DND-41 (cell line): ENCODE measurements at regions not wholly inside any gene's neighbourhood (a gene's known extent, or its start where the extent isn't known, plus 50 kb on each side); places are given as distances from the start of the nearest gene placed in this dataset.

Source experiments
- ATAC-seq: fragments of 200-7000 bp; cut with Tn5 transposase; 3 replicates; pipeline ENCODE4 v1.9.1; 2021; ENCODE audit warnings: low read depth; ENCODE audit not compliant: insufficient read depth
- DNase-seq: peaks from one replicate; pipeline ENCODE4 v3.0.0-alpha.2; 2020
- H2AFZ ChIP-seq: 2 replicates; pipeline ENCODE4 v1.6.0; 2012; ENCODE audit warnings: low read depth, low read length
- H3K27ac ChIP-seq: 2 replicates; pipeline ENCODE4 v1.5.1; 2012; ENCODE audit warnings: low read length, inconsistent platforms
- H3K27me3 ChIP-seq: fragments of 200-600 bp; sonication (generic); 2 replicates; pipeline ENCODE4 v1.6.0; 2012; ENCODE audit warnings: low read length, mild to moderate bottlenecking, inconsistent platforms; ENCODE audit not compliant: insufficient read depth, poor library complexity
- H3K36me3 ChIP-seq: 2 replicates; pipeline ENCODE4 v1.5.1; 2012; ENCODE audit warnings: low read length, inconsistent platforms; ENCODE audit not compliant: insufficient read depth
- H3K4me1 ChIP-seq: 2 replicates; pipeline ENCODE4 v1.5.1; 2012; ENCODE audit warnings: mild to moderate bottlenecking, low read length; ENCODE audit not compliant: insufficient read depth
- H3K4me2 ChIP-seq: 2 replicates; pipeline ENCODE4 v1.6.0; 2012; ENCODE audit warnings: mild to moderate bottlenecking, moderate library complexity, low read length, inconsistent platforms; ENCODE audit not compliant: insufficient read depth
- H3K4me3 ChIP-seq, 2 experiments: fragments of 200-600 bp in 1 of 2; shearing (Covaris generic) in 1 of 2; 2 replicates each; pipeline ENCODE4 v1.5.1; 2012 to 2016; ENCODE audit warnings: inconsistent platforms in 2 of 2, low read length in 2 of 2, mild to moderate bottlenecking in 2 of 2, low read depth in 1 of 2, moderate library complexity in 1 of 2
- H3K79me2 ChIP-seq: 2 replicates; pipeline ENCODE4 v1.6.0; 2012; ENCODE audit warnings: low read length, inconsistent platforms; ENCODE audit not compliant: insufficient read depth
- H3K9ac ChIP-seq: 2 replicates; pipeline ENCODE4 v1.6.0; 2012; ENCODE audit warnings: low read depth, mild to moderate bottlenecking, inconsistent platforms, low read length, moderate library complexity
- H3K9me3 ChIP-seq: 2 replicates; pipeline ENCODE4 v1.5.1; 2012; ENCODE audit warnings: low read length, moderate library complexity, mild to moderate bottlenecking, inconsistent platforms; ENCODE audit not compliant: insufficient read depth, severe bottlenecking
- H4K20me1 ChIP-seq: 2 replicates; pipeline ENCODE4 v1.6.0; 2012; ENCODE audit warnings: low read length; ENCODE audit not compliant: insufficient read depth
- CTCF ChIP-seq: IDR thresholded peaks from 2 replicates; pipeline ENCODE4 v1.5.1; 2012; ENCODE audit warnings: borderline replicate concordance, low read length, moderate library complexity, mild to moderate bottlenecking; ENCODE audit not compliant: poor library complexity, severe bottlenecking; ENCODE audit errors: extremely low read depth
- EZH2 ChIP-seq: IDR thresholded peaks from 3 replicates; pipeline ENCODE4 v1.6.1; 2012; ENCODE audit warnings: borderline replicate concordance, low read depth, mild to moderate bottlenecking, moderate library complexity, low read length, inconsistent platforms; ENCODE audit not compliant: severe bottlenecking

GRCh38 chr7:15016766-15017165 lies 114.2 kb upstream of the DGKB start:
- Histone ChIP-seq H3K4me2 (no peak overlapping the region), H4K20me1 (no peaks in the 10 kb centered on the region), H3K9me3 (no peaks in the 10 kb centered on the region), H3K4me3 (no peak overlapping the region), H3K4me1 (no peaks in the 10 kb centered on the region), H3K27me3 (no peaks in the 10 kb centered on the region), H3K79me2 (no peaks in the 10 kb centered on the region), H3K9ac (no peak overlapping the region), H3K27ac (no peak overlapping the region), H3K36me3 (no peaks in the 10 kb centered on the region), H2AFZ (no peak overlapping the region)
- no peak for DNase-seq
- TF ChIP-seq EZH2: no peak
- TF ChIP-seq CTCF: no peak
- ATAC-seq: no peak

- no peaks in the 10 kb centered on the region for H3K4me1 ChIP-seq
- no peak overlapping the region for H3K4me3 ChIP-seq
- H3K27ac ChIP-seq: no peak overlapping the region
- no peak overlapping the region for H3K4me2 ChIP-seq
- H3K79me2 ChIP-seq: no peaks in the 10 kb centered on the region
- H4K20me1 ChIP-seq: no peaks in the 10 kb centered on the region
- H3K9me3 ChIP-seq: no peaks in the 10 kb centered on the region
- no peak overlapping the region for H2AFZ ChIP-seq
- DNase-seq (no peak), ATAC-seq (no peak)
- H3K9ac ChIP-seq: no peak overlapping the region
- no peaks in the 10 kb centered on the region for H3K36me3 ChIP-seq
- no peak for TF ChIP-seq EZH2
- no peak for TF ChIP-seq CTCF
- H3K27me3 ChIP-seq: no peaks in the 10 kb centered on the region
Measured at GRCh38 chr7:15016315-15016667, 113.7 kb upstream of the DGKB start.

- Histone ChIP-seq H3K4me3 (no peak overlapping the region), H3K4me2 (no peak overlapping the region), H3K27ac (no peak overlapping the region)
Measured at GRCh38 chr7:15015545-15016314, 113.2 kb upstream of the DGKB start.

More at GRCh38 chr7:15015545-15016314, 113.2 kb upstream of the DGKB start:
- DNase-seq (peak; percentile 4), ATAC-seq (peak; percentile 68)
- no peaks in the 10 kb centered on the region for H3K79me2 ChIP-seq
- H3K9ac ChIP-seq: no peak overlapping the region
- peak; percentile 55 for TF ChIP-seq CTCF
- TF ChIP-seq EZH2: no peak
- H4K20me1 ChIP-seq: no peaks in the 10 kb centered on the region
- no peaks in the 10 kb centered on the region for H3K9me3 ChIP-seq
- H2AFZ ChIP-seq: no peak overlapping the region
- no peaks in the 10 kb centered on the region for H3K27me3 ChIP-seq
- H3K36me3 ChIP-seq: no peaks in the 10 kb centered on the region
- H3K4me1 ChIP-seq: no peaks in the 10 kb centered on the region
